ENCODE measurements at regions not wholly inside any gene's neighbourhood (a gene's known extent, or its start where the extent isn't known, plus 50 kb on each side); places are given as distances from the start of the nearest gene placed in this dataset.

GRCh38 chr4:129364747-129365452 lies 268.9 kb downstream of the C4orf33 start:
- DNase-seq (ENCODE audit: low read depth) = no peak
- no peak for TF ChIP-seq CTCF (IDR thresholded peaks at IDR 0.05; ENCODE audit: low read length, missing control alignments)
- no peak overlapping the region for H3K4me3 ChIP-seq (replicated peaks; ENCODE audit: low read depth, low read length)

- no peak overlapping the region for H3K4me3 ChIP-seq (replicated peaks; ENCODE audit: low read depth, low read length)
- no peak for DNase-seq (ENCODE audit: low read depth)
- TF ChIP-seq CTCF (IDR thresholded peaks at IDR 0.05; ENCODE audit: low read length, missing control alignments) = no peak
Measured at GRCh38 chr4:129369361-129370010, 273.5 kb downstream of the C4orf33 start.

GRCh38 chr4:129371065-129371464 lies 275.1 kb downstream of the C4orf33 start:
- no peak for DNase-seq (ENCODE audit: low read depth)
- H3K4me3 ChIP-seq (replicated peaks; ENCODE audit: low read depth, low read length) = no peak overlapping the region
- no peak for TF ChIP-seq CTCF (IDR thresholded peaks at IDR 0.05; ENCODE audit: low read length, missing control alignments)

- H3K4me3 ChIP-seq (replicated peaks; ENCODE audit: low read depth, low read length) = no peak overlapping the region
- no peak for DNase-seq (ENCODE audit: low read depth)
- no peak for TF ChIP-seq CTCF (IDR thresholded peaks at IDR 0.05; ENCODE audit: low read length, missing control alignments)
Measured at GRCh38 chr4:129371926-129372325, 276.0 kb downstream of the C4orf33 start.

GRCh38 chr4:129377131-129377845 lies 281.3 kb downstream of the C4orf33 start:
- no peak for DNase-seq (ENCODE audit: low read depth)
- H3K4me3 ChIP-seq (replicated peaks; ENCODE audit: low read depth, low read length) = no peak overlapping the region
- TF ChIP-seq CTCF (IDR thresholded peaks at IDR 0.05; ENCODE audit: low read length, missing control alignments) = no peak

GRCh38 chr4:129378364-129378763 lies 282.4 kb downstream of the C4orf33 start:
- no peak for DNase-seq (ENCODE audit: low read depth)
- H3K4me3 ChIP-seq (replicated peaks; ENCODE audit: low read depth, low read length) = no peak overlapping the region
- no peak for TF ChIP-seq CTCF (IDR thresholded peaks at IDR 0.05; ENCODE audit: low read length, missing control alignments)
